A673 (cell line): ENCODE measurements at regions not wholly inside any gene's neighbourhood (a gene's known extent, or its start where the extent isn't known, plus 50 kb on each side); places are given as distances from the start of the nearest gene placed in this dataset.

ENCODE experiments used
- CTCF ChIP-seq: fragments of 300-800, 200-600 bp; sonication (generic); conservative IDR thresholded peaks from 2 replicates; pipeline ENCODE4 v1.5.1; 2017; ENCODE audit warnings: low read depth, mild to moderate bottlenecking, antibody characterized with exemption, low read length, moderate library complexity, mixed read lengths
- EZH2 ChIP-seq: fragments of 200-600 bp; sonication (generic); IDR thresholded peaks from 2 replicates; pipeline ENCODE4 v1.6.1; 2017; ENCODE audit warnings: borderline replicate concordance, low read depth, mild to moderate bottlenecking, mixed read lengths, antibody characterized with exemption, low read length; ENCODE audit not compliant: poor library complexity, severe bottlenecking

- no peak for TF ChIP-seq CTCF
- TF ChIP-seq EZH2: no peak
Observed at GRCh38 chr12:126189856-126190255, 1124.6 kb downstream of the AACS start.
